ENCODE measurements at regions not wholly inside any gene's neighbourhood (a gene's known extent, or its start where the extent isn't known, plus 50 kb on each side); places are given as distances from the start of the nearest gene placed in this dataset.

GRCh38 chr1:11341901-11342552 is 69.0 kb downstream of the UBIAD1 start:
- TF ChIP-seq CTCF (optimal IDR thresholded peaks at IDR 0.05 in 1 of 3, IDR thresholded peaks at IDR 0.05 in 1 of 3, conservative IDR thresholded peaks at IDR 0.05 in 1 of 3; ENCODE audit: extremely low read depth in 1 of 3, insufficient read depth in 2 of 3, low read length in 3 of 3) = peak in 1 of 3 experiments; percentile 2
- TF ChIP-seq EZH2 (IDR thresholded peaks at IDR 0.05; ENCODE audit: low read length) = no peak
